ENCODE measurements at regions not wholly inside any gene's neighbourhood (a gene's known extent, or its start where the extent isn't known, plus 50 kb on each side); places are given as distances from the start of the nearest gene placed in this dataset.

DNA sequence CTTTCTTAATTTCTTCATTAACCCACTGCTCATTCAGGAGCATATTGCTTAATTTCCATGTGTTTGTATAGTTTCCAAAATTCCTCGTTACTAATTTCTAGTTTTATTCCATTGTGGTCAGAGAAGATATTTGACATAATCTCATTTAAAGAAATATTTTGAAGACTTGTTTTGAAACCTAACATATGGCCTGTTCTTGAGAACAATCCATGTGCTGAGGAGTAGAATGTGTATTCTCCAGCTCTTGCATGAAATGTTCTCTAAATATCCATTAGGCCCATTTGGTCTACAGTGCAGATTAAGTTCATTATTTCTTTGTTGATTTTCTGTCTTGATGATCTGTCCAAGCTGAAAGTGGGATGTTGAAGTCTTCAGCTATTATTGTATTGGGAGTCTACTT is 251.7 kb downstream of the ALDH8A1 start:
- TF ChIP-seq EZH2 (IDR thresholded peaks at IDR 0.05; ENCODE audit: insufficient read depth, poor library complexity, severe bottlenecking): no peak
- TF ChIP-seq EZH2phosphoT487 (IDR thresholded peaks at IDR 0.05; ENCODE audit: insufficient read depth, low read depth): no peak
